ENCODE measurements at regions not wholly inside any gene's neighbourhood (a gene's known extent, or its start where the extent isn't known, plus 50 kb on each side); places are given as distances from the start of the nearest gene placed in this dataset.

DNA sequence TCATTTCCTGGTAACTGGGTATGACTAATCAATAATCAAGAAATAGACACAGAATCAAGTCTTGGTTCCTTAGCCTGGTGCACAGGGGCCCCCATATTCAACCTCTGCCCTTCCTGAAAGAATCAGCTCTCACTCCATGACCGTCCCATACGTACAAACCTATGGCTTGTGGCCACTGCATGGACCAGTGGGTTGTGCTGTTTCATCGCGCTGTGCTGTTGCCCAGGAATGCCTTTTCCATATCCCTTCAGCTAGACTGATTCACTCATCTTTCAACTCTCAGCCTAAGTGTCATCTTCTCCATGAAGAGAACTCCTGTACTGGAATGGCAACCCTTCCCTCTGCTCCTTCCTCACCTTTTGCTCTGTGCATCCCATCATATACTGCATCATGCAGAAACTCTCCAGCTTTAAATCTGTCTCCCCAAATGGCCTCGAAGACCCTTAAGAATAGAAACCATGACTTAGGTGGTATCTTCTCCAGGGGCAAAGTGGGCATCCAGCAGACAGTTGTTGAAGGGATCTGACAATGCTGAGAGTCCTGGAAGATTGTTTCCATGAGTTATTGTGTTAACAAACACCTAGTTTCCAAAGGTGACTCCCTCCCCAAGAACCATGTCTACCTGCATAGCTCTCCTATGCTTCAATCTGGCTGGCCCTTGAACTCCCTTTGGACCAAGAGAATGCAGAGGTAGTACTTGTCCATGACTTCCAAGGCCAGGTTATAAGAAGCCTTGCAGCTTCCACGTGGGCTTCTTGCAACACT is 180.8 kb downstream of the ACTL7B start:
- no peak for DNase-seq

DNA sequence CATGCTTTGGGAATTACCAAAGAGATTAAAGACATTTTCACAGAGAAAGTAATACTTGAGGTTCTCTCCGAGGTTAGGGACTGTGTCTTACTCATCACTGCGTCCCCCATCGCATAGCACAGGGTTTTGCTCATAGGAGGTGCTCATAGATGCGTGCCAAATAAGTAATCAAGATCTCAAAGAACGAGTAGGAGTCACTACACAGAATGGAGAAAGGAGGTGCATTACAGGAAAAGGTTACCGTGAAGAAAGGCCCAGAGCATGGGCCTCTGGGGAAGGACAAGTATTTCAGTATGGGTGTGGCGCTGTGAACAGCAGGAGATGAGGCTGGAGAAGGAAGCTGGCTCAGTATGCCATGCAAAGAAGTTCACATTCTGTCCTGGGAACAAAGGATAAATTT is 182.4 kb downstream of the ACTL7B start:
- DNase-seq = no peak

DNA sequence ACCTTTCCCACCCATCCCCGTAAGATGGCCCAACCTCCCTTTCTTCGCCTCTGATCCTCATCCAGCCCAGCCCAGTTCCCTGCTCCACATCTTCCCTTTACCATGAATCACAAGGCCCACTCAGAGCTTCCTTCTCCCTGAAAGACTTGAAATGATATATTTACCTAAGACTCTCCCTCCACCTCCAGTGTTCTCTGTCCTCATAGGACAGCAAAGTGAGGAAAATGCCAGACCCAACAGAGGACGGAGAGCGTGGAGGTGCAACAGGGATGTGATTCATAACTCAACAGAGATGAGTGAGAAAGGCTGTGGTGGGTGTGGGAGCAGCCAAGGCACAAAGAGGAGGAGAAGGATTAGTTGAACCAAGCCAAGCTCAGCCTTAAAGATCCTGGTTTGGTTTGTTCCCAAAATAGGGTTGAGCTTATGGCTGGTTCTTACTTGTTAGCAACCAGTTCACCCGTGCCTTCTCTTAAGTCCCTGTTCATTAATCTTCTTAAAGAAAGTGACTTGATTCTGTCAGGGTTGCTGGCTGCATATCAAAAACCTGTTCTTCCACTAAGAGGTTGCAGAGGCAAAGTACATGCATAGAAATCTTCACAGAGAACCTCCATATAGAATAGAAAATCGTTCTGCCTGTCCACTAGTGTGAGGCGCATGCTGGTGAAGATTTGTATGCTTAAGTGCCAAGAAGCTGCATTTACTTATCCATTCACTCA is 183.2 kb downstream of the ACTL7B start:
- DNase-seq = no peak

DNA sequence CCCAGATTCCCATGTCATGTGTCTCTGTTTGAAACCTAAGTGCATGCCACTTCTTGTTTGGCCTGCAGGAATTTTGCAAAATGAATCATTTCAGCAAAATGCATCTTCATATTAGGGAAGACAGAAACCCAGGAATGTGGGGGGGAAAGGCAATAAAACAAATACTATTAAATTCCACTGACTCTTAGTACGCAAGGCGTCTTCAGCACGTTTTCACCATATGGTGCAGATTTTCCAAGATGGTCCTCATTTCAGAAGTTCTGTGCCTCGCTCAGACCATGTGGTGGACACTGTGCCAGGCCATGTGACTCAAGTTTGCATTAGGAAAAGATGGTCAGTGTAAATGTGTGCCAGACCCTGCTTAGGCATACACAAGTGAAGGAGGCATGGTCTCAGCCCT is 184.0 kb downstream of the ACTL7B start:
- no peak for DNase-seq

DNA sequence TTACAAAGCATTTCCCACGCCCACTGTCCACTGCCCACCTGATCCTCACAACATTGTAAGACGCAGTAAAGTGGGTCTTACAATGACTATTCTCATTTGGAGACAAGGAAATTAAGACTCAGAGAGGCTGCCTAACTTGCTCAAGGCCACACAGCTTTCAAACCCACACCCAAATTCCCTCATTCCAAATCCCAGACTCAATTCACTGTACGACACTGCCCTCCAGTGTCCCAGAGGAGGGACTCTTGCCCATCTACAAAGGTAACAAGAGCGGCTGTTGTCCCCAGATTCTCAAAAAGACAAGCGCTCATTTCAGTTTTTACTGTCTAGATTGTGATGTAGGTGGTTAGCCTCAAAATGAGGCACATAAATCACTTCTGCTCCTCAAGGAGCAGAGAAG is 184.6 kb downstream of the ACTL7B start:
- peak; percentile 0 for DNase-seq

DNA sequence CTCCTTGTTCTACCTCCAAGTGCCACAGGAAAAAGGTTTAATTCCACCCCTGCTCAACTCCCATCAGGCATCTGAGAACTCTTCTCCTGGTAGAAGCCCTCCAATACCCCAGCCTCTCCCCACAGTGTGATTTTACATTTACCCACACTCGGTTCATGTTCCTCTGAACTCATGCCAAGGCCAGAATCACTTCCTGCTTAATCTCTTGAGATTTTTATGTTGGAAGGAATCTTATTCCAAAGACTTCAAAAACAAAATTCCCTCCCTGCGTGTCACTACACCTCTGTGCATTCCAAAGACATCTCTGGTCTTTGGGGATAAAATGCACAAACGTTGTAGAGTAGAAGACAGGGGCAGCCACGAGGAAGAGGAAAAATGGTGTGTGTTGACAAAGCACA is 186.8 kb downstream of the ACTL7B start:
- DNase-seq = no peak

DNA sequence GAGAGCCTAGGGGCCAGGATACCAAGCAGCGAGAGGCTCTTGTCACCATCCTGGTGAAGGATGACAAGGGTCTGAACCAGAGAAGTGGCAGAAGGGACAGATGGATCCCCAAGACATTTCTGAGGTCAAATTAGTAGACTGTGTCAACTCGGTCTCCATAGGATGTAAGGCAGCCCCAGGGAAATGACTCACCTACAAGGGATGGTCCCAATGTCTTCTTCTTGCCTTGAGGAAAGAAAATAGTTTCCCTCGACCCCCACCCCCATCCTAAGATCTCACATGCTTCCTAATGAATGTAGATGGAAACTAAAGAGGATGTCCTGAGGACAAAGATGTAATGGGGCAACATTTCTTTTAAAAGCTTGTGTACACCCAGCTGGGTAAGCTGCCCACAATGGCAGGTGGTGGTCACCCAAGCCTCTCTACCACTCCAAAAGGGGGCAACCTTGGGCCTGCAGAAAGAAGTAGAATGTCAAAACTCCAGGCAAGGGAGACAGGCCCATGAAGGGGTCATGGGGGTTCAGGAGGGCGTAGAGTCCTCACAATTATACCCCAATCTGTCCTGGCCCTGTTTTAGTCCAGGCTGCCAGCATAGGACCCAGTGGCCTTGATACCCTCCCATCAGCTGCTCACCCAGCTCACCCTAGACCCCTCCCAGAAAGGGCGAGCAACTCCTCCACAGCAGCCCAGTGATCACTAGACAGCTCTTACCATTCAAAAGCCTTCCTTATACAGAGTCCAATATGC is 187.4 kb downstream of the ACTL7B start:
- no peak for DNase-seq

DNA sequence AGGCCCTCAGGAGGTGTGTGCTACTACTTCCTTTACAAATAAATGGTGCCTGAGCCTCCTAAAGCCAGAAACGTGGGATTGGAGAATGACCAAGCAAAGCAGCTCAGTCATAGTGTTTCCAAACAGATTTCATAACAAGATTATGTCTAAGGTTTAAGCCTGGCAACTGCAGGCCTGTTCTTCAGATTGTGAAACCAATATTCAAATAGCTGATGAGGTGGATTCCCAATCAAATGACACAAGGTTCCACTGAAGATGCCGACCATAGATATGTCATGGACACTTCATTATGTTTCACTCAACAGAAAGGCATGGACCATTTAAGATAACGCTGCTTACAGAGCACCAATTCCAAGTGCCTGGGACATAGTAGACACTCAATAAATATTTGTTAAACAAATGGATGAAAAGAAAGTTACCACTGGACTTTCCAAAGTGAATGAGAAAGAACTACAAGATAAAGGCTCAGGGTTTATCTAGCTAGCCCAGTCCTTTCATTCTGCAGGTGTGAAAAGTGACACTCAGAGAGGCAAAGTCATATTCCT is 189.5 kb downstream of the ACTL7B start:
- no peak for DNase-seq

DNA sequence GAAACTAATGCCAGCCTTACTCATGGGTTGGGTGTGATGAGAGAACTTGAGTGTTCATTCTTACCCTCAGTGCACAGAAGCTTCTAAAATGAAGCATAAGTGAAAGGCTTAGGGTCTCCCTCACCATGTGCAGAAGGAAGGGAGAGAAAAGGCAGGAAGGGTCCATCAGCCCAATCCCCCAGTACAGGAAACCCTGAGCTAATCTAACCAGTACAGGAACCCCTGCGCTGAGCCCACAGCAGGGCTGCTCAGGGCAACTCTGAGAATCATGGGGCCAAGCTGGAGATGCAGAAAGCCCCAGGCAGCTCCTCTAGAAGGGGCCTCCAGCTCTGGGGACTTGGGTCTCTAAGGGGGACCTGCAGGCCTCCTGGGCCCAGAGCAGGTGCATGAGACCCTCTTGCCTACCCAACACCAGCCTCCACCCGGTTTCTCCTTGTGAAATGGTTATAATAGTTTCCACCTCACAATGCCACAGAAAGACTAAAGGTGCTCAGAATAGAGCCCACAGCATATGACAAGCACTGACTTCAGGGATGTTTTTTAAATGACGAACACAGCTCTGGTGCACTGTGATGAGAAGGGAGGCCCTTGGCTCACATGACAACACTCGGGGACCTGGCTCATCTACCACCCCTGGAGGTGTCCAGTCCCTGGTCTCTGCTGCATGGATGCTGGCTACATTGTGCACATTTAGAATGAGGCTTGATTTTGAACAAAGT is 190.1 kb downstream of the ACTL7B start:
- DNase-seq = no peak

DNA sequence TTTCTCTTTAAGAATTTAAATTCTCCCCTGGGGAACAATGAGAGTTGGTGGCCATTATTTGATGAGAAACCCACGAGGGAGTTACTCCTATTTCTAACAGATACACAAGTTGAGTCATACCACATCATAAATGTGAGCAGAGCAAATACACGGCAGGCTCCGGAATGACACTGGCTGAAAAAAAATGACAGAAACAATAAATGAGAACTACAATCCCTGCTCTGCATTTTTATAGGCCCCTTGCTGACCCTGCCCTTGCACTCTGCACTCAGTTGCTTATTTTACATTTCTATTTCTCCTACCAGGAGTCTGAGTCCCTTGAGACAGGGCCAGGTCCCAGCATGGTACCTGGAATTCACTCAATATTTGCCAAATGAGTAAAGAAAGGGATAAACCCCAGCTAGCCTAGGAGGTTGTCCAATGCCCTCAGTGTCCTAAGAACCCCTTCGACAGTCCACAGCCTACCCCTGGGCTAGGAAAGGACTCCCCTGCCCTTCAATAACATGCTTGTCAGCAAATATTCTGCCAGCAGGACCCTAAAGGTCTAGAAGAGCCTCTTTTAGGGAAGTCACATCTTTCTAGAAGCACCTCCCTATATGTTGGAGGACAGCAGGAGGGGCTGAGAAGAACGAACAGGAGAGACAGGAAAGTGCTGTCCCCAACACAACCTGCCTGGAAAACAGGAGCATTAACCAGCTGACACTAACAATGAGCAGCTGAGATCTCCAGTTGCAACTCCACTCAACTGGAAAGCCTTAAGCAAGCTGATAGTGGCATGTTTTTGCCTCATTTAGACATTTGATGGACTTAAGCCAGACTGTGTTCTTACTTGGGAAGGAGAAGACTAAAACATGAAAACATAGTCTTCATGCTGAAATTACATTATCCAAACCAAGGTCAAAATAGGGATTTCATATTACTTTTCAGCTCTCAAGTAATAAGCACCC is 191.2 kb downstream of the ACTL7B start:
- no peak for DNase-seq

DNA sequence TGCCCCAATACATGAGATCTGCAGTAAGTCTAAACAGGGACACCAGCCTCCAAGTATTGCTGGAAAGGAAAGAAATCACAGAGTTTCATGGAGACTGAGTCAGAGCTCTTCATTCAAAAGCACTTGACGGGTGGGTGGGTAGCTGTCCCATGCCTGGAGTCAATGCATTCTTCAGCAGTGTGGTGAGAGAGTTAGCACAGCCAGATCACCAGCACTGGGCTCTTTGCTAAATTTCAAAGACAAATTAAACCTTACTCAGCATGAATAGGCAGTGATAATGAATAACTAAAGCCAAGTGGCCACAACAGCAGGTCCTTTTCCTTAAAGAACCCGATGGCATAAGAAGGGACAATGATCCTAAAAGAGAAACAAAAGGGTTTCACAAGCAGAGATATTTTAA is 192.4 kb downstream of the ACTL7B start:
- no peak for DNase-seq

DNA sequence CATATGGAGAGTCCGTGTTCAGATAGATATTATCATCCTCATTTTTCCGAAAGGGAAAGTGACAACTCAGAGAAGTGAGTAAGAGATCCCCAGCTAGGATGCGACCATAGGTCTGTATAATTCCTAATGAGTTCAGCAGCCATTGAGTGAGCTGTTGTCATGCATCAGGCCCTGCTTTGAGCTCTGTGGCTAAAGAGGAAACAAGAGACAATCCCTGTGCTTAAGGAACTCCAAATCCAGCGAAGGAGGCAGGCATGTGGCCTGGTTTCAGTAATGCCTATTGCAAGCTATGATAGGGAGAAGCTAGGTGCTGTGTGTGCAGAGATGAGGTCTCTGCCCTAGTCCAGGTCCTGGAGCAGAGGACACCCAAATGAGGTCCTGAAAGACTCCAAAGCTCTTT is 192.8 kb downstream of the ACTL7B start:
- no peak for DNase-seq

DNA sequence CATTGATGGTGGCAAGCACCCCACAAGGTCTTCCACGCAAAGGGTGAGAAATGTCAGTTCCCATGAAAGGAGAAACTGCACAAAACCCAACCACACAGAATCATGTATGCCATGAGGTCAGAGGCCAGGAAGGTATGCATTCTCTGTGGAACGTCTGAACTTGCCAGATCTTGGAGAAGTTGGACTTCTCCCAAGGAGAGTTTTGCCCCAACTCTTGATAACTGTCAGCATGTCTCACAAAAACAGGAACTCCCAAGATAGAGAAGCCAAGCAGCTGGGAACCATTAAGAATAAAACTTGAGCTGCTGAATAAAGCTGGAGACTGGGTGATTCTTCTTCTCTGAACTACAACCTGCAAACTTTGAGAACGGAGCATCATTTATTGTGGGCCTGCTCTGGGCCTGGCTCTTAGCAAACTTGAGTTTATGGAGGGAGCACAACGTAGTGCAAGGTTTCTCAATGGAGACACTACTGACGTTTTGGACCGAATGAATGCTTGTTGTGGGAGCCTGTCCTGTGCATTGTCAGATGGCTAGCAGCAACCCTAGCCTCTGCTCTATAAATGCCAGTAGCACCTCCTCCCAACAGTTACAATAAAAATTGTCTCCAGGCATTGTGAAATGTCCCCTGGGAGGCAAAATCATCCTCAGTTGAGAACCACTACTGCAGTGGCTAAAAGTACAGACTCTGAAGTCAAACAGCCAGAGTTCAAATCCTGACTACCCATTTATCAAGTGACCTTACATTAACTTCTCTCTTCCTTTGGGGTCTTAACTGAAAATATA is 193.5 kb downstream of the ACTL7B start:
- DNase-seq = no peak

DNA sequence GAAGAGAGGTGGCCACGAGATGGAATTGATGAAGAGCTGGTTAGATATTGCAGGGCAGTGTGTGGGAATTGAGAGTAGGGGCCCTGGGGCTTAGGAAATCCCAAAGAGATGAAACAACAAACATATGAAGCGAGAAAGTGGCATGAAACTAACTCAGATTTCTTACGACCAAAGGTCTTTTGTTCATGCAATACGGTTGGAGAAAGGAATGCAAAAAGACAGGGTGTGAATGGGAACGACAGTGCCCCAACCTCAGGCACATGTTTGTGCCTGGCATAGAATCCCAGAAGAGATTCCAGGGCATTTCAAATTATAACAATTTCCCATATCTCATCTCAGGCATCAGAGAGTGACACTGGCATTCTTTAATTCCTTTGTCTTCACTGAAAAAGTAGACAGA is 199.2 kb downstream of the ACTL7B start:
- no peak for DNase-seq

DNA sequence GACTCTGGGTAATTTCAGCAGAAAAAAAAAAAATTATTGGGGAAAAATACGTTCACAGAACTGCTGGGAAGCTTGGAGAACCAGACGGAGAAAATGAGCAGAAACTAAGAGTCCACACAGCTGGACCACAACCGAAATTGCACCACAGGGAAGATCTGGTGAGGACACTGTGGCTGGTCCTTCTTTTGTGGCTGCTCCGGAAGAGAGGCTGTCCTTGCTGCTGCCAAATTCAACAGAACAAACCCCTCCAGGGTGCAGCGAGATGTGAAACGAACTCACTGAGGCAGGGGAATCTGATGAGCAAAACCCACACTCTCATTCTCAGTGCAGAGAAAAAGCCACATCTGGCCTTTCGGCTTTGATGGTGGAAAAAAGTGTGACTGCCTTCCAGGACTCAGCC is 200.0 kb downstream of the ACTL7B start:
- no peak for DNase-seq

DNA sequence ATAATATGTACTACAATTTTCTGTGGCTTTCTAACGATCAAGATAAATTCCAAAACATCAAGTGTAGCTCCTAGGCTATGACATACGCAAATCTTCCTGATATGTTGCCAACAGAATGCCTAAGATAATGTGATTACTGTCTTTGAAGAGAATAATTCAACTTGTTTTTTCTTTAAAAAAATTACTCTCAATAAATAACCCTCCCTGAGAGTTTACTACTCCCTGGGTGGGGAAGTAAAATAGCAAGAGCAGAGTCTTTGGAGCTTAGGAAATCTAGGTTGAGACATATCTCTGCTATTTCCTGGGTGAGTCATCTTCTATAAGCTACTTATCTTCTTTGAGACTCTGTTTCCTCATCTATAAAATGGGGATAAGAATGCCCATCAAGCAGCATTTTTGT is 201.2 kb downstream of the ACTL7B start:
- DNase-seq = no peak

DNA sequence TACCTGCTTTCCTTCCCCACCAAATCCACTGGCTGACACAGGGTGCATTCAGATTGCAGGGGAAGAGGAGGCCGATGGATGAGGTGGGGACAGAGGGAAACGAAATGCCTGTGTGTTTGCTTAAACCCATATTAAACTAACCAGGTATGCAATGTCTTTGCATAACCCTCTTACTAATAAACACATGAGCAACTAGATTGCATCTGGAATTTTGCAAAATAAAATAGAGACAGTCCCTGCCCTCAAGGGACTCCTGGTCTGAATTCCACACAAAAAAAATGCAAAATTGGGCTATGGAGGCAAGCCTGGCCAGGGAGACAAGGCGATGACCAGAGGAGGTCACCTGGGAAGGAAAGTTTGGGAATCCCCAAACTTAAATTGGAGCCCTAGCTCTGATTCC is 202.9 kb downstream of the ACTL7B start:
- DNase-seq = no peak

DNA sequence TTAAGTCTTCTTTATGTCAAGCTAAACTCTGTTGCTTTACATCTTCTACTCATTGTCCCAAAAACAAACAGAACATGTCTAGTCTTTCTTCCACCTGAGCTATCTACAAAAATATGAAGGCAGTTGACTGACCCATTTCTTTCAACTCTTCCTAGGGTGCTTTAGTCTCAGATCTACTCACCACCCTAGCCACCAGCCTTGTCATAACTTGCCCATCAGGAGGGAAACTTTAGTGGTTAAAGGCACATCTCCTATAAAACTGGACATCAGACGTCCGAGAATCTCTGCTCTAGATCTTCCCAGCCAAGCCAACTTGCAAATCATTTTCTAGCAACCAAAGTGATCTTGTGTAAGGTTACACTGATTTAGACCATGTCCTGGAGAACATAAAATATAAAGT is 205.0 kb downstream of the ACTL7B start:
- DNase-seq = no peak

DNA sequence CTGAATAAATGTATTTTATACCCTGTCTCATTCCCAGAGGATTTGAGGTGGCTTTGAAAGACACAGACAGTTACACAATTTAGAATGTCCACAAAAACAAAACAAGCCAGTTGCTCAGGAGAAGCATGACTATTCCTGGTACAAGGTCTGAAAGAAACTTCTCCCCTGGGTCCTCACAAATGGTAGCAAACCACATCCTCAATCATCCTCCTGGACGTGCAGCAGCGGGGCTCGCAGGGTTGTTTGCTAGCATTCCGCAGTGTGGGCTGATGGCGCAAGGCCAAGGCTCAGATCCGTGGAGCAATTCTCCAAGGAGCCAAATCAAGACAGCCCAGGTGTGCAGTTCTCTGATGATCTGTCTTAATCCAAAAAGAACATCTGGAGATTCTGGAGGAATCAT is 210.3 kb downstream of the ACTL7B start:
- DNase-seq = no peak

DNA sequence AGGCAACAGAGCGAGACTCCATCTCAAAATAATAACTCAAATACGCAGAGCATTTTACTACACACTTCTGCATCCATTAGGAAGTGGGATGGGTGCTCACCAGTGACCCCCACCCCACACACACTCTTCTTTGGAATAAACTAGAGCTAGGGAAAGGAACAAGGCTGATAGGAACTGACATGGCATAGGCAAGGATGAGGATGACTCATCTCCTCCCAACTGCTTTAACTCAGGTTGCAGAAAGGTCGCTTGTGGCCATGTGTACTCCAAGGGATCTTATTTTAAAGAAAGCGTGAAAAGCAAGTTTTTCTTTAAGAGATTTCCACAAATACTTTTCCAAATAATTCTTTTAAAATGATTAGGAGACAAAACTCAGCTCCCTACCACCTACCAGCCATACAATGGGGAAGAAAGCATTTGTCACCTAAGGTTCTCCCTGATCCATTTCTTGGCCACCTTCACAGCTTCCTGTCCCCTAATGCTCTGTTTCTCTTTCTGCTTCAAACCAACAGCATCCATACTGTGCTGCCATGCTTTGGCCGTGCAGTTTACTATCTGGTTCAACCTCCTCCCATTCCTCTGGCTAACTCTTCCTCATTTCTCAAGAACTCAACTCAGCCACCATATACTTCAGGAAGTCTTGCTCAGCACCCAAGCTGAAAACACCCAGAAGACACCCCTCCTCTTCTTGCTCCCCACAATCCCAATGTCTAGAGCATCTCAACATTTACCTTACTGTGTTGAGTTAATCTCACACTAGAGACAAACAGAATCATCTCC is 211.9 kb downstream of the ACTL7B start:
- DNase-seq = no peak
